RWPE1 (cell line): ENCODE measurements at regions not wholly inside any gene's neighbourhood (a gene's known extent, or its start where the extent isn't known, plus 50 kb on each side); places are given as distances from the start of the nearest gene placed in this dataset.

Source experiments
- CTCF ChIA-PET: fragments of 350-600 bp; sonication (Branson Sonifier 250); formaldehyde crosslinking; extraction: SDS; loops from one replicate; lab custom pipeline; 2021; lab: Yijun Ruan, JAX
- POLR2A ChIA-PET: fragments of 400-600 bp; formaldehyde crosslinking; extraction: SDS; loops from one replicate; lab custom pipeline; 2020; ENCODE audit warnings: antibody characterized with exemption; ENCODE audit not compliant: low non-redundant PET; lab: Yijun Ruan, JAX
- DNase-seq: peaks from one replicate; pipeline ENCODE4 v3.0.0; 2012; ENCODE audit warnings: low spot score
- H3K27ac ChIP-seq: fragments of 450-650 bp; 2 replicates; pipeline ENCODE4 v1.5.1; 2017
- TF ChIP-seq, protein P1 (sequence below): fragments of 450-650 bp; conservative IDR thresholded peaks from 2 replicates; pipeline ENCODE4 v1.5.1; 2017; ENCODE audit warnings: low read depth, mild to moderate bottlenecking

- ChIA-PET POLR2A (no interaction called here), CTCF (no interaction called here)
- TF ChIP-seq, protein P1, sequence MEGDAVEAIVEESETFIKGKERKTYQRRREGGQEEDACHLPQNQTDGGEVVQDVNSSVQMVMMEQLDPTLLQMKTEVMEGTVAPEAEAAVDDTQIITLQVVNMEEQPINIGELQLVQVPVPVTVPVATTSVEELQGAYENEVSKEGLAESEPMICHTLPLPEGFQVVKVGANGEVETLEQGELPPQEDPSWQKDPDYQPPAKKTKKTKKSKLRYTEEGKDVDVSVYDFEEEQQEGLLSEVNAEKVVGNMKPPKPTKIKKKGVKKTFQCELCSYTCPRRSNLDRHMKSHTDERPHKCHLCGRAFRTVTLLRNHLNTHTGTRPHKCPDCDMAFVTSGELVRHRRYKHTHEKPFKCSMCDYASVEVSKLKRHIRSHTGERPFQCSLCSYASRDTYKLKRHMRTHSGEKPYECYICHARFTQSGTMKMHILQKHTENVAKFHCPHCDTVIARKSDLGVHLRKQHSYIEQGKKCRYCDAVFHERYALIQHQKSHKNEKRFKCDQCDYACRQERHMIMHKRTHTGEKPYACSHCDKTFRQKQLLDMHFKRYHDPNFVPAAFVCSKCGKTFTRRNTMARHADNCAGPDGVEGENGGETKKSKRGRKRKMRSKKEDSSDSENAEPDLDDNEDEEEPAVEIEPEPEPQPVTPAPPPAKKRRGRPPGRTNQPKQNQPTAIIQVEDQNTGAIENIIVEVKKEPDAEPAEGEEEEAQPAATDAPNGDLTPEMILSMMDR = no peak
- H3K27ac ChIP-seq = no peak overlapping the region
- DNase-seq = no peak
These were observed 125.4 kb upstream of the PLCL2 start for GRCh38 chr3:16759227-16759903.

DNA sequence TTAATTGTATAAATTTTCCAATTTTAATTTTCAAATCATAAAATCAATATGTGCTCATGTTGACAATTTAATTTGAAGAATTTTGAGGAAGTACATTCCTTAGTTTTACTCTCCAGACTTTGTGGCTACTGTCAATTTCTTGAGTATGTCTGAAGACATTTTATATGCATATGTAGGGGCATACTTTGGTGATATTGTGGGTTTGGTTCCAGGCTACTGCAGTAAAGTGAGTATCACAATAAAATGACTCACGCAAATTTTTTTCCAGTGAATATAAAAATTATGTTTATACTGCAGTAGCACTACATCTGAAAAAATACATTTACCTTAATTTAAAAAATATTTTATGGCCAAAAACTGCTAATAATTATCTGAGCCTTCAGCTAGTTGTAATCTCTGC is 123.2 kb upstream of the PLCL2 start:
- no peak for DNase-seq

DNA sequence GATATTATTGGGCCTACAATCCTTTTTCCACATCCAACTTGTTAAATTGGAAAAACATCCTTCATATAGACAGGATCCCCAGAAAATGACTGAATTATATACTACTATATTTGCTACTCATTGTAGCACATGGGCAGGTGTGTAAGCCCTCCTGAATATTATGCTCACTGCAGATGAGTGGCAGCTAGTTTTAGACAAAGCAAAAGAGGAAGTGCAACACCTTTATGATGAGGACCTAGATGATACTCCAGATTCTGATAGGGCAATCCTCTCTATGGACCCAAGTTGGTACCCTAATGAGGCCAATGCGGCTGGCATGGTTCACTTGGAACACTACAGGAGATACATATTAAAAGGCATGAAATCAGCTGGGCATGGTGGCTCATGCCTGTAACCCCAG is 119.1 kb upstream of the PLCL2 start:
- CTCF ChIA-PET = no interaction called here
- TF ChIP-seq, protein P1 = no peak
- POLR2A ChIA-PET = no interaction called here
- no peak overlapping the region for H3K27ac ChIP-seq
- DNase-seq = no peak

More for the DNA sequence above, 123.2 kb upstream of the PLCL2 start:
- TF ChIP-seq, protein P1 = no peak
- POLR2A ChIA-PET = no interaction called here
- CTCF ChIA-PET = no interaction called here
- H3K27ac ChIP-seq = no peak overlapping the region

DNA sequence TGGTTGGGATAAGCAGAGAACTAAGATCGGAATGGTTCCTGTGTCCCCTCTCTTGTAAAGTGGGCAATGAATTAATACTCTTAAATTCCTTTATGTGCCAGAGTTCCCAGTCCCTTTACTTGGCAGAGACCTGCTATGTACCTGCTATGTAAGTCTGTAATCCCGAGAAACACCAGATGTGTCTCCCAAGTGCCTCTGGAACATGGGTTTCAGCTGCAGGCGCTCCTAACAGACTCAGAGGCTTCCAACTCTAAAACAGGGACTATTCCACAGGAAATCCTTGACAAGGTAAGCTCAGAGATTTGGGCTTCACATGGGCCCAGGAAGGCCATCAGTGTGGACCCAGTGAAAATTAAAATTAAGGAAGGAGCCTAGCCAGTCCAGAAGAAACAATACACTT is 117.7 kb upstream of the PLCL2 start:
- H3K27ac ChIP-seq = no peak overlapping the region
- ChIA-PET CTCF (no interaction called here), POLR2A (interaction anchor here (0.6 kb wide), 1 partner anchor 396 kb away, joined by 4 read pairs; no protein-coding TSS in a partner anchor)
- no peak for DNase-seq
- TF ChIP-seq, protein P1 = no peak

- no peak for DNase-seq
- POLR2A ChIA-PET = no interaction called here
- CTCF ChIA-PET = no interaction called here
- TF ChIP-seq, protein P1 = no peak
- no peak overlapping the region for H3K27ac ChIP-seq
These were observed 116.7 kb upstream of the PLCL2 start for GRCh38 chr3:16768014-16768413.

GRCh38 chr3:16768956-16769355 is 115.8 kb upstream of the PLCL2 start:
- POLR2A ChIA-PET = no interaction called here
- TF ChIP-seq, protein P1 = no peak
- CTCF ChIA-PET = no interaction called here
- no peak for DNase-seq
- H3K27ac ChIP-seq = no peak overlapping the region
